ENCODE measurements at regions not wholly inside any gene's neighbourhood (a gene's known extent, or its start where the extent isn't known, plus 50 kb on each side); places are given as distances from the start of the nearest gene placed in this dataset.

DNA sequence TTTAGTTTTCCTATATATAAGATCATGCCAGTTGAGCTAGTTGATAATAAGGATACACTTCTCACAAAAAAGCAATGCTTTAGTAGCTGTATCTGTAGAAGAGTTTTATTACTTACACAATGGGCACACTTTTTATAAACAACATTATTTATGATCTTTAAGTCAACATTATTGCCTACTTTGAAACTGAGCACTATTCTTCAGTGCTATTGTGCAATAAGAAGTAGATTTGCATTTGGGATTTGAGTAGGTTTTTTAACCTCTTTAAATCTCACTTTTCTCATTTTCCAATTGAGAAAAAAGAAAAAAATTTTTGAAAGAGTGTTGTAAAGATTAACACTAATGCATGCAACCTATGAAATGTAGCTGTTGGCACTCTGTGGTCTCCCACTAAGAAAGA is 1198.3 kb downstream of the GALC start:
- no peak for ATAC-seq (ENCODE audit: low read depth)

More for the DNA sequence above, 1198.3 kb downstream of the GALC start:
- H2BK20ac ChIP-seq (ENCODE audit: low read depth, low read length), result no peak overlapping the region
- no peak overlapping the region for H3K56ac ChIP-seq (ENCODE audit: extremely low read depth, insufficient read depth, low read length)
- no peak overlapping the region for H4K8ac ChIP-seq (ENCODE audit: low read depth in 2 of 2, low read length in 2 of 2)
- no peak overlapping the region for H3K23ac ChIP-seq (ENCODE audit: low read depth, low read length)
- H2AK9ac ChIP-seq (replicated peaks; ENCODE audit: low read depth, low read length, poor library complexity), result no peak overlapping the region
- H4K5ac ChIP-seq (ENCODE audit: low read depth, low read length), result no peak overlapping the region
- H2AFZ ChIP-seq (replicated peaks; ENCODE audit: low read length, poor library complexity), result no peak overlapping the region
- no peaks in the 10 kb centered on the region for H4K20me1 ChIP-seq (ENCODE audit: insufficient read depth, low read length)
- H3K14ac ChIP-seq (replicated peaks; ENCODE audit: low read depth, low read length), result no peak overlapping the region
- in situ Hi-C loops (cut with MboI; ENCODE audit: low sequenced_read_pairs) (no loop called here), intact Hi-C loops (cut with micrococcal nuclease) (loop anchor here (5.0 to 10.0 kb wide), 3 partner anchors 142 to 1230 kb away; no protein-coding TSS in a partner anchor), dilution Hi-C loops (cut with HindIII; ENCODE audit: low sequenced_read_pairs, unreplicated experiment) (no loop called here)
- H3K36me3 ChIP-seq (ENCODE audit: control insufficient read depth, insufficient read depth, low read length), result no peaks in the 10 kb centered on the region
- no peak overlapping the region for H3K4me2 ChIP-seq (ENCODE audit: low read depth, low read length)
- TF ChIP-seq CEBPB (IDR thresholded peaks at IDR 0.05; ENCODE audit: low read depth, low read length) (peak; percentile 89), NFE2L2 (IDR thresholded peaks at IDR 0.05; ENCODE audit: low read depth, low read length) (no peak)
- no peak overlapping the region for H3K18ac ChIP-seq (ENCODE audit: low read depth, low read length)
- DNase-seq, result no peak
- H4K91ac ChIP-seq (ENCODE audit: insufficient read depth, low read depth, low read length), result no peak overlapping the region
- no peak overlapping the region for H2BK5ac ChIP-seq (ENCODE audit: low read depth, low read length, poor library complexity, severe bottlenecking)
- ChIA-PET POLR2A (ENCODE audit: unreplicated experiment) (no interaction called here), CTCF (no interaction called here)
- H3K9me3 ChIP-seq (ENCODE audit: control insufficient read depth, insufficient read depth, low read length), result peaks cover 6% of the 10 kb centered on the region
- H2BK15ac ChIP-seq (ENCODE audit: low read depth, low read length), result no peak overlapping the region
- H3K4me3 ChIP-seq (ENCODE audit: insufficient read depth, low read depth, low read length), result no peak overlapping the region
- no peak overlapping the region for H3K9ac ChIP-seq (ENCODE audit: low read depth, low read length)
- BruUV-seq (replicated peaks), result no TSS peak
- H3K79me1 ChIP-seq (ENCODE audit: low read depth in 1 of 2, low read length in 2 of 2), result no peaks in the 10 kb centered on the region
- H3K27ac ChIP-seq (ENCODE audit: insufficient read depth, low read length), result no peak overlapping the region
- H2BK120ac ChIP-seq (ENCODE audit: low read depth, low read length), result no peak overlapping the region
- H3K27me3 ChIP-seq (ENCODE audit: control insufficient read depth, insufficient read depth, low read length), result no peaks in the 10 kb centered on the region
- peaks cover 9% of the 10 kb centered on the region for H3K4me1 ChIP-seq (ENCODE audit: control insufficient read depth, insufficient read depth, low read length)
- no peak overlapping the region for H2AK5ac ChIP-seq (ENCODE audit: low read depth, low read length)
- H3K4ac ChIP-seq (ENCODE audit: low read depth, low read length), result no peak overlapping the region
- H3K9me1 ChIP-seq (ENCODE audit: insufficient read depth, low read length), result no peaks in the 10 kb centered on the region

Data from IMR-90 (cell line).